Smooth muscle cell (in vitro differentiated cells): ENCODE measurements at regions not wholly inside any gene's neighbourhood (a gene's known extent, or its start where the extent isn't known, plus 50 kb on each side); places are given as distances from the start of the nearest gene placed in this dataset.
A peak's percentile ranks its signal among the peaks of the same experiment; 100 is the strongest.
"Not testable (repeated sequence)": the region's sequence is repeated elsewhere in the genome, so short reads cannot be mapped to it uniquely, and the experiment has no call there.

Experiments used
- DNase-seq: peaks from one replicate; lab custom pipeline; 2025; ENCODE audit not compliant: unreplicated experiment; lab: John Stamatoyannopoulos, UW
- H2AFZ ChIP-seq: fragments of 200-600 bp; sonication (generic); 2 replicates; pipeline ENCODE4 v1.6.0; 2016; ENCODE audit warnings: antibody characterized with exemption, low read depth, mild to moderate bottlenecking
- H3F3A ChIP-seq: fragments of 200-600 bp; sonication (generic); 2 replicates; pipeline ENCODE4 v1.6.0; 2017; ENCODE audit warnings: antibody characterized with exemption, low read depth
- H3K27ac ChIP-seq: fragments of 200-600 bp; sonication (generic); 2 replicates; pipeline ENCODE4 v1.5.1; 2016; ENCODE audit warnings: low read depth, mild to moderate bottlenecking
- H3K27me3 ChIP-seq: fragments of 200-600 bp; sonication (generic); 2 replicates; pipeline ENCODE4 v1.6.1; 2016; ENCODE audit warnings: low read depth, mild to moderate bottlenecking
- H3K36me3 ChIP-seq: fragments of 200-600 bp; sonication (generic); 2 replicates; pipeline ENCODE4 v1.5.1; 2016; ENCODE audit warnings: low read depth
- H3K4me1 ChIP-seq: fragments of 200-600 bp; sonication (generic); 2 replicates; pipeline ENCODE4 v1.5.1; 2016; ENCODE audit warnings: low read depth
- H3K4me2 ChIP-seq: fragments of 200-600 bp; sonication (generic); 2 replicates; pipeline ENCODE4 v1.6.0; 2016; ENCODE audit warnings: mild to moderate bottlenecking
- H3K4me3 ChIP-seq: fragments of 200-600 bp; sonication (generic); 2 replicates; pipeline ENCODE4 v1.5.1; 2016; ENCODE audit warnings: mild to moderate bottlenecking
- H3K79me2 ChIP-seq: fragments of 200-600 bp; sonication (generic); 2 replicates; pipeline ENCODE4 v1.6.0; 2016; ENCODE audit warnings: low read depth, mild to moderate bottlenecking
- H3K9ac ChIP-seq: fragments of 200-600 bp; sonication (generic); 2 replicates; pipeline ENCODE4 v1.6.0; 2016; ENCODE audit warnings: low read depth
- H3K9me3 ChIP-seq: fragments of 200-600 bp; sonication (generic); replicated peaks from 2 replicates; pipeline ENCODE4 v1.5.1; 2016; ENCODE audit warnings: low read depth
- H4K20me1 ChIP-seq: fragments of 200-600 bp; sonication (generic); 2 replicates; pipeline ENCODE4 v1.6.0; 2016; ENCODE audit warnings: low read depth
- WGBS: methylation state at CpG from one replicate; pipeline ENCODE4 v1.1.7; 2016; ENCODE audit warnings: low lambda C conversion rate; 5-methylcytosine and 5-hydroxymethylcytosine counted together
- TF ChIP-seq, protein P1 (sequence below): fragments of 200-600 bp; sonication (generic); IDR thresholded peaks from 2 replicates; pipeline ENCODE4 v1.5.1; 2017; ENCODE audit warnings: borderline replicate concordance, mild to moderate bottlenecking, antibody characterized with exemption; ENCODE audit not compliant: insufficient read depth, poor library complexity, severe bottlenecking

DNA sequence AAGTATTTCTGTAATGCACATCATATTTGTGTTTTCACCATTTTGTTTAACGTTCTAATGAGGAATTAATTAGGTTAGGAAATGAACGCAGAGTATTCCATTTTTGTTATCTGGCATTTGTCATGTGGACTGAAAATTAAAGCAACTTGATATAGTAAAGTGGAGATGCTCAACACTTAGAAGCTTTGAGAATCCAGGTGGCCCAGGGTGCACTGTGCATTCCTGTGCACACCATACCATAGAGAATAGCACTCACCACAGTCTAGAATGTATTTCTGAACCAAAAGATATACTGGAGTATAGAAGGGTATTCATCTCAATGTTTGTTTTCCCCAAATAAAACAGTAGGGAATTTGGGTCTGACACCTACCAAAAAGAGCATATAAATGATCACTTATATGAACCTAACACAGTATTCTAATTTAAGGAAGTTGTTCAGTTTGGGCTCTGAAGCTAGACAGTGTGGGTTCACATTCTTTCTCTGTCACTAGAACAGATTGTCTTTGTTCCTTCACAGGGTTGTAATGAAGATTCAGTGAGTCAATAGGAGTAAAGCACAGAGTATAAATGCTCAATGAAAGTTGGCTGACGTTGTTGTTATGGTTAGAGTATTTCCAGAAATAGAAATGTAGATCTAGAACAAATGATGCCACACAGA is 125.6 kb upstream of the DMRT1 start:
- no peaks in the 10 kb centered on the region for H3K27me3 ChIP-seq
- DNase-seq, result no peak
- H3K36me3 ChIP-seq, result no peaks in the 10 kb centered on the region
- TF ChIP-seq, protein P1, sequence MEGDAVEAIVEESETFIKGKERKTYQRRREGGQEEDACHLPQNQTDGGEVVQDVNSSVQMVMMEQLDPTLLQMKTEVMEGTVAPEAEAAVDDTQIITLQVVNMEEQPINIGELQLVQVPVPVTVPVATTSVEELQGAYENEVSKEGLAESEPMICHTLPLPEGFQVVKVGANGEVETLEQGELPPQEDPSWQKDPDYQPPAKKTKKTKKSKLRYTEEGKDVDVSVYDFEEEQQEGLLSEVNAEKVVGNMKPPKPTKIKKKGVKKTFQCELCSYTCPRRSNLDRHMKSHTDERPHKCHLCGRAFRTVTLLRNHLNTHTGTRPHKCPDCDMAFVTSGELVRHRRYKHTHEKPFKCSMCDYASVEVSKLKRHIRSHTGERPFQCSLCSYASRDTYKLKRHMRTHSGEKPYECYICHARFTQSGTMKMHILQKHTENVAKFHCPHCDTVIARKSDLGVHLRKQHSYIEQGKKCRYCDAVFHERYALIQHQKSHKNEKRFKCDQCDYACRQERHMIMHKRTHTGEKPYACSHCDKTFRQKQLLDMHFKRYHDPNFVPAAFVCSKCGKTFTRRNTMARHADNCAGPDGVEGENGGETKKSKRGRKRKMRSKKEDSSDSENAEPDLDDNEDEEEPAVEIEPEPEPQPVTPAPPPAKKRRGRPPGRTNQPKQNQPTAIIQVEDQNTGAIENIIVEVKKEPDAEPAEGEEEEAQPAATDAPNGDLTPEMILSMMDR, result no peak
- H3K4me3 ChIP-seq, result no peak overlapping the region
- 72% methylated on average over 3 of the region's 3 CpGs for WGBS
- H3K4me1 ChIP-seq, result peaks cover 13% of the 10 kb centered on the region
- H3K4me2 ChIP-seq, result no peak overlapping the region
- H2AFZ ChIP-seq, result no peak overlapping the region
- no peaks in the 10 kb centered on the region for H4K20me1 ChIP-seq
- peak overlapping the region; percentile 23 for H3K27ac ChIP-seq
- no peak overlapping the region for H3K9ac ChIP-seq
- no peaks in the 10 kb centered on the region for H3F3A ChIP-seq
- no peaks in the 10 kb centered on the region for H3K9me3 ChIP-seq
- peaks cover 25% of the 10 kb centered on the region for H3K79me2 ChIP-seq

DNA sequence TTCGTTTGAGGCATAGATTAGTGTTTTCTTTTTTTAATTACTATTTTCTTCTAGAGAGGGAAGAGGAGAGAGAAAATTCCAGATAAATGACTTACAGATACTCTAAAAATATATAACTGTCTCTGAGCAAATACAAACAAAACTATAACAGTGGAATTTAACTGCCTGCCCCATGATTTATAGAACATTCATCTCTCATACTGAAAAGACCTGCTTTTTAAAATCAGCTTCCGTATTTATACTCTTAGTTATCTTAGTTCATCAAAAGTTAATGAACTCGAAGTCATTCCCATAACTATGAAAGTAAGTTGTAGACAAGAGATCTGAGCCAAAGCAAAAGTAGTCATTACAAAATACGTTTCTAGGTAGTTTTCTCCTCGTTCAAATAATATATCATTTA is 123.8 kb upstream of the DMRT1 start:
- 82% methylated on average over 5 of the region's 5 CpGs for WGBS
- Histone ChIP-seq H4K20me1 (no peaks in the 10 kb centered on the region), H3F3A (no peaks in the 10 kb centered on the region), H3K79me2 (peaks cover 17% of the 10 kb centered on the region), H3K4me3 (no peak overlapping the region), H3K9me3 (no peaks in the 10 kb centered on the region), H2AFZ (no peak overlapping the region), H3K9ac (no peak overlapping the region), H3K27ac (no peak overlapping the region), H3K4me2 (no peak overlapping the region), H3K27me3 (no peaks in the 10 kb centered on the region), H3K36me3 (no peaks in the 10 kb centered on the region), H3K4me1 (peaks cover 13% of the 10 kb centered on the region)
- DNase-seq, result no peak
- TF ChIP-seq, protein P1, result no peak

DNA sequence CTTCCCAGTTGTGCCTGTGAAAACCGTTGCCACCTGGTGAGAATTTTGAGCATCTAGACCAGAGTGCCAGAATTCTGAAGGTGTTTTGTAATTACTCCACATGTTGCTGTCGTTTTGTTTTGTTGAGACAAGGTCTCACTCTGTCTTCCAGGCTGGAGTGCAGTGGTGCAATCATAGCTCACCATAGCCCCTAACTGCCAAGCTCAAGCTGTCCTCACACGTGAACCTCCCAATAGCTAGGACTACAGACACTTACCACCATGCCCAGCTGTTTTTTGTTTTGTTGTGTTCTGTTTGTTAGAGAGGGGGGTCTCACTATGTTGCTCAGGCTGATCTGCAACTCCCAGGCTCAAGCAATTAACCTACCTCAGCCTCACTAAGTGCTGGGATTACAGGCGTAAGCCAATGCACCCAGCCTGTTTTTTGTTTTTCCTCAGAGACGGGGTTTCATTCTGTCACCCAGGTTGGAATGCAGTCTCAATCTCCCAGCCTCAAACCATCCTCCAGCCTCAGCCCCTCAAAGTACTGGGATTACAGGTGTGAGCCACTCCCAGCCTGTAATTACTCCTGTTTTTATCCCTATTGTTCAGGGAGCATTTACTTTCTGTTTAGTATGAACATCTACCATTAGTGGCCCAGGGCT is 121.1 kb upstream of the DMRT1 start:
- H4K20me1 ChIP-seq, result no peaks in the 10 kb centered on the region
- TF ChIP-seq, protein P1, result no peak
- H3F3A ChIP-seq, result no peaks in the 10 kb centered on the region
- H3K36me3 ChIP-seq, result no peaks in the 10 kb centered on the region
- H3K9ac ChIP-seq, result no peak overlapping the region
- no peak overlapping the region for H3K4me2 ChIP-seq
- DNase-seq, result no peak
- no peaks in the 10 kb centered on the region for H3K9me3 ChIP-seq
- no peaks in the 10 kb centered on the region for H3K27me3 ChIP-seq
- H3K4me3 ChIP-seq, result no peak overlapping the region
- peaks cover 14% of the 10 kb centered on the region for H3K79me2 ChIP-seq
- peaks cover 13% of the 10 kb centered on the region for H3K4me1 ChIP-seq
- H2AFZ ChIP-seq, result no peak overlapping the region
- H3K27ac ChIP-seq, result peak overlapping the region; percentile 18
- 56% methylated on average over 5 of the region's 5 CpGs for WGBS

DNA sequence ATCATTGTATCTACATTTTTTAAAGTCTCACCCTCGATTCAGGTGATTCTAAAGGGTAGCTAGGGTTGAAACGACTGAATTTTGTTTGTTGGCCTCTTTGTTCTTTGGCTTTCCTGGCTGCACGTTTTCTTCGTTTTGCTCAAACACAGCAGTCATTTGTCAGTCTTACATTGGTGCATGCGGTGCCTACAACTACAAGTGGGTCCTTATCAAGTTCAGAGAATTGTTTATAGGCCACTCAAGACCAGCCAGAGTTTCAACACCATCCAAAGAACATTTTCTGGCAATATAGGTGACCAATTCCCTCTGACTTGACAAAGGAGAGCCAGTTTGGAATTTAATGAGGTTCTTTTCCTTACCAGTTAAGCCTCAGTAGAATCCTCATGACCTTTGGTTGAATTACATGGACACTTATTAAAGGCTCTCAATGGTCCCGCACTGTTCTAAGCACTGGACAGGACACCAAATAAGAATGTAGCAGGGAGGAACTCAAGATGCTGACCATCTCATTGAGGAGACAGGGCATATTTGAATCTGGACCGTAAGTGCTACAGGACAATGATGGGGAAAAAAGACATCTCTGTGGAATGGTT is 119.0 kb upstream of the DMRT1 start:
- Histone ChIP-seq H3K27me3 (no peaks in the 10 kb centered on the region), H2AFZ (no peak overlapping the region), H3K4me3 (no peak overlapping the region), H3K9ac (no peak overlapping the region), H3K9me3 (no peaks in the 10 kb centered on the region), H3K36me3 (no peaks in the 10 kb centered on the region), H3K27ac (no peak overlapping the region), H3K79me2 (peaks cover 14% of the 10 kb centered on the region), H4K20me1 (no peaks in the 10 kb centered on the region), H3K4me1 (peaks cover 13% of the 10 kb centered on the region), H3K4me2 (no peak overlapping the region), H3F3A (no peaks in the 10 kb centered on the region)
- TF ChIP-seq, protein P1, result no peak
- DNase-seq, result no peak
- 95% methylated on average over 7 of the region's 7 CpGs for WGBS

DNA sequence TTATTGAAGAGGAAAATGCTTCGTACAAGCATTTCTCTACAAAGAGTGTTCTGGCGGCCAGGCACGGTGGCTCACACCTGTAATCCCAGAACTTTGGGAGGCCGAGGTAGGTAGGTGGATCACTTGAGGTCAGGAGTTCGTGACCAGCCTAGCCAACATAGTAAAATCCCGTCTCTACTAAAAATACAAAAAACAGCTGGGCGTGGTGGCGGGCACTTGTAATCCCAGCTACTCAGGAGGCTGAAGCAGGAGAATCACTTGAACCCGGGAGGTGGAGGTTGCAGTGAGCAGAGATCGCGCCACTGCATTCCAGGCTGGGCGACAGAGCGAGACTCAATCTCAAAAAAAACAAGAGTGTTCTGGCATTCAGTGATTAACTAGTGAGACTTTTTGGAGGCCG is 117.0 kb upstream of the DMRT1 start:
- not testable (repeated sequence) for H3K9me3 ChIP-seq, DNase-seq, H3F3A ChIP-seq, H3K4me2 ChIP-seq, H4K20me1 ChIP-seq, H3K4me3 ChIP-seq, H3K27ac ChIP-seq, H2AFZ ChIP-seq, H3K9ac ChIP-seq, H3K36me3 ChIP-seq, H3K27me3 ChIP-seq
- WGBS, result 96% methylated on average over 14 of the region's 14 CpGs
- peaks cover 10% of the 10 kb centered on the region for H3K79me2 ChIP-seq
- peaks cover 12% of the 10 kb centered on the region for H3K4me1 ChIP-seq
